A673 (cell line): ENCODE measurements at regions not wholly inside any gene's neighbourhood (a gene's known extent, or its start where the extent isn't known, plus 50 kb on each side); places are given as distances from the start of the nearest gene placed in this dataset.

ENCODE experiments used
- BruUV-seq: library from RNA; stranded (reverse); fragments of 400-500 nt; replicated peaks from 2 replicates; lab custom pipeline; 2021; lab: Mats Ljungman, UMichigan
- CTCF ChIA-PET: fragments of 300-600 bp; sonication (Branson Sonifier 250); formaldehyde crosslinking; loops from one replicate; lab custom pipeline; 2022; ENCODE audit warnings: antibody characterized with exemption; lab: Charles Lee
- POLR2A ChIA-PET: fragments of 300-600 bp; sonication (Branson Sonifier 250); formaldehyde crosslinking; loops from one replicate; lab custom pipeline; 2022; ENCODE audit warnings: antibody characterized with exemption; ENCODE audit not compliant: low non-redundant PET; lab: Charles Lee
- DNase-seq: peaks from one replicate; pipeline ENCODE4 v3.0.0-alpha.2; 2015; ENCODE audit warnings: low spot score
- H3K27ac ChIP-seq: fragments of 200-600 bp; sonication (generic); 2 replicates; pipeline ENCODE4 v1.5.1; 2016; ENCODE audit warnings: mixed run types, low read depth, mild to moderate bottlenecking, mixed read lengths, antibody characterized with exemption, low read length; ENCODE audit not compliant: poor library complexity, severe bottlenecking
- H3K27me3 ChIP-seq: fragments of 200-600 bp; sonication (generic); replicated peaks from 2 replicates; pipeline ENCODE4 v1.6.1; 2017; ENCODE audit warnings: mixed run types, low read depth, mild to moderate bottlenecking, mixed read lengths, antibody characterized with exemption, low read length; ENCODE audit not compliant: insufficient read depth, poor library complexity
- H3K36me3 ChIP-seq: fragments of 200-600 bp; sonication (generic); 2 replicates; pipeline ENCODE4 v1.6.1; 2016; ENCODE audit warnings: mixed run types, mild to moderate bottlenecking, mixed read lengths, antibody characterized with exemption, low read length; ENCODE audit not compliant: insufficient read depth, poor library complexity, severe bottlenecking
- H3K4me1 ChIP-seq: fragments of 200-600 bp; sonication (generic); 2 replicates; pipeline ENCODE4 v1.6.1; 2017; ENCODE audit warnings: mixed run types, mild to moderate bottlenecking, mixed read lengths, antibody characterized with exemption, low read length; ENCODE audit not compliant: insufficient read depth, poor library complexity, severe bottlenecking
- H3K4me3 ChIP-seq: fragments of 200-600 bp; sonication (generic); 2 replicates; pipeline ENCODE4 v1.5.1; 2016; ENCODE audit warnings: low read depth, mixed run types, mild to moderate bottlenecking, mixed read lengths, low read length; ENCODE audit not compliant: poor library complexity, severe bottlenecking
- H3K9me3 ChIP-seq: fragments of 200-600 bp; sonication (generic); 2 replicates; pipeline ENCODE4 v1.6.1; 2016; ENCODE audit warnings: mixed run types, low read depth, mild to moderate bottlenecking, mixed read lengths, antibody characterized with exemption, low read length; ENCODE audit not compliant: poor library complexity, severe bottlenecking
- EZH2 ChIP-seq: fragments of 200-600 bp; sonication (generic); IDR thresholded peaks from 2 replicates; pipeline ENCODE4 v1.6.1; 2017; ENCODE audit warnings: borderline replicate concordance, low read depth, mild to moderate bottlenecking, mixed read lengths, antibody characterized with exemption, low read length; ENCODE audit not compliant: poor library complexity, severe bottlenecking
- intact Hi-C: fragments of 100-400 bp; cut with micrococcal nuclease; formaldehyde crosslinking; loops from one replicate; pipeline ENCODE4 v1.10.0; 2022; ENCODE audit not compliant: unreplicated experiment
- TF ChIP-seq, protein P1 (sequence below): fragments of 300-800, 200-600 bp; sonication (generic); conservative IDR thresholded peaks from 2 replicates; pipeline ENCODE4 v1.5.1; 2017; ENCODE audit warnings: low read depth, mild to moderate bottlenecking, antibody characterized with exemption, low read length, moderate library complexity, mixed read lengths

DNA sequence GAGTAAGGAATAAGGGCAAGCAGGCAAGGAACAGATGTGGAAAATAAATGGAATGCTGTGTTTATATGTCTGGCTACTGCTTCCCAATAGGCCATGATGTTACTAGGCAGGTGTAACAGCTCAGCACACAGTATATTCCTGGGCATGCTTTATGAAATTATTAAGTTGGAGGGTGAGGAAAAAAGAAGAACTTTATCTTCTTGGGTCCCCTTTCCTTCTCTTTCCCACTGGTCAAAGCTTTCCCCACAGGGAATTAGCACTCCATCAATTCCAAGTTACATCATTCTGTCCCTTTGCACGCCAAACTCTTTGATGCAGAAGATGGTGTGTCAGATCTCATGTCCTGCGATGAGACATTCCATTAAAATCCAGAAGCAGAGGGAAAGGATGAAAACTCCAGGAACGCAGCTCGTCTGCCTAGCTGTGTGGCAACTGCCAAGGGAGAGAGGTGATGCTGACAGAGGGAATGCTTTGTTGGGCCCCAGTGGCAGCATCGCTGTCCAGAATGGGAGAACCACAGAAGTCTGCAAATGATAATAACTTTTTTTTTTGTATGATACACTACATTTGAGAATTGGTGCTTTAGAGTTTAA lies 447.3 kb upstream of the ARRDC3 start:
- no TSS peak for BruUV-seq
- ChIA-PET POLR2A (no interaction called here), CTCF (no interaction called here)
- no peaks in the 10 kb centered on the region for H3K36me3 ChIP-seq
- H3K9me3 ChIP-seq, result no peaks in the 10 kb centered on the region
- intact Hi-C loops, result no loop called here
- H3K4me1 ChIP-seq, result no peaks in the 10 kb centered on the region
- TF ChIP-seq, protein P1, sequence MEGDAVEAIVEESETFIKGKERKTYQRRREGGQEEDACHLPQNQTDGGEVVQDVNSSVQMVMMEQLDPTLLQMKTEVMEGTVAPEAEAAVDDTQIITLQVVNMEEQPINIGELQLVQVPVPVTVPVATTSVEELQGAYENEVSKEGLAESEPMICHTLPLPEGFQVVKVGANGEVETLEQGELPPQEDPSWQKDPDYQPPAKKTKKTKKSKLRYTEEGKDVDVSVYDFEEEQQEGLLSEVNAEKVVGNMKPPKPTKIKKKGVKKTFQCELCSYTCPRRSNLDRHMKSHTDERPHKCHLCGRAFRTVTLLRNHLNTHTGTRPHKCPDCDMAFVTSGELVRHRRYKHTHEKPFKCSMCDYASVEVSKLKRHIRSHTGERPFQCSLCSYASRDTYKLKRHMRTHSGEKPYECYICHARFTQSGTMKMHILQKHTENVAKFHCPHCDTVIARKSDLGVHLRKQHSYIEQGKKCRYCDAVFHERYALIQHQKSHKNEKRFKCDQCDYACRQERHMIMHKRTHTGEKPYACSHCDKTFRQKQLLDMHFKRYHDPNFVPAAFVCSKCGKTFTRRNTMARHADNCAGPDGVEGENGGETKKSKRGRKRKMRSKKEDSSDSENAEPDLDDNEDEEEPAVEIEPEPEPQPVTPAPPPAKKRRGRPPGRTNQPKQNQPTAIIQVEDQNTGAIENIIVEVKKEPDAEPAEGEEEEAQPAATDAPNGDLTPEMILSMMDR, result no peak
- no peak for TF ChIP-seq EZH2
- H3K27me3 ChIP-seq, result no peaks in the 10 kb centered on the region
- no peak overlapping the region for H3K27ac ChIP-seq
- no peak overlapping the region for H3K4me3 ChIP-seq
- no peak for DNase-seq

DNA sequence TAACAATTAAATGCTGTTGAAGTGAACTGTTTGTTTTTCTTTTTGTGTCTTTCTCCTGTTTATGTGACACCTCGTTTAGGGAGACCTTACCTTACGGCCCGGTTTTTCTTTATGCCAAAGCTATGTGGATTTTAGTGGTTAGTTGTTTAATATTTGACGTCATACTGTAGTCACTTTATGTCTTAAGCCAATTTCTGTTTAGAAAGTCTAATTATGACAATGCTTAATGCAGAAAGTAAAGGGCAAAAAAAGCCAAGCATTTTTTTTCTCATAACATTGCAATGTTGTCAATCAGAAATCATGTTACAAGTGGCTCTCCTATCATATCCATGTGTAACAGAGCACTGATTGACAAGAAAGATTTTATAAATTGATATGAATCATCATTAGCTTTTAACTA lies 442.5 kb upstream of the ARRDC3 start:
- CTCF ChIA-PET, result no interaction called here
- intact Hi-C loops, result no loop called here
- POLR2A ChIA-PET, result interaction anchor here (0.6 kb wide), 1 partner anchor 13 kb away, joined by 7 read pairs; no protein-coding TSS in a partner anchor

DNA sequence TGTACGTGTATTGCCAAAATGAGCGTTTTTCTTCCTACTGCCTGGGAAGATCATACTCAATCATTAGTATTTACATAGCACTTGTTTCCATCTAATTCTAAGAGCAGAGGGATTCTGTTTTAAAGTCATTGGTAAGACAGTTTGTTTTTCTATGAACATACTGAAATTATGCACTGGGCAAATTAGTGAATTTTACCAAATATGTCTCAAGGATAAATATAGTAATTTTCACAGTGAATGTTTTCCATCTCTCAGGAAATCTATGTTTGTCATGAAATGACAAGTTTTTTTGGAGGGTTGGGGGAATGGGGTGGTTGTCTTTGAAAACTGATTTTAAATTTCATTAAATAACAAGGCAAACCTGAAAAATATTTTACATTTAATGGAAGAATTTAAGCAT lies 441.3 kb upstream of the ARRDC3 start:
- Histone ChIP-seq H3K4me1 (no peaks in the 10 kb centered on the region), H3K36me3 (no peaks in the 10 kb centered on the region), H3K27ac (no peak overlapping the region), H3K9me3 (no peaks in the 10 kb centered on the region), H3K27me3 (no peaks in the 10 kb centered on the region), H3K4me3 (no peak overlapping the region)
- ChIA-PET CTCF (no interaction called here), POLR2A (no interaction called here)
- intact Hi-C loops, result no loop called here
- no TSS peak for BruUV-seq
- no peak for TF ChIP-seq EZH2
- TF ChIP-seq, protein P1, result no peak
- no peak for DNase-seq

More for the DNA sequence above, 442.5 kb upstream of the ARRDC3 start:
- Histone ChIP-seq H3K36me3 (no peaks in the 10 kb centered on the region), H3K4me1 (no peaks in the 10 kb centered on the region), H3K27me3 (no peaks in the 10 kb centered on the region), H3K4me3 (no peak overlapping the region), H3K9me3 (no peaks in the 10 kb centered on the region), H3K27ac (no peak overlapping the region)
- TF ChIP-seq, protein P1, result no peak
- TF ChIP-seq EZH2, result no peak
- no TSS peak for BruUV-seq
- no peak for DNase-seq
